T-cell (primary cell): ENCODE measurements at regions not wholly inside any gene's neighbourhood (a gene's known extent, or its start where the extent isn't known, plus 50 kb on each side); places are given as distances from the start of the nearest gene placed in this dataset.

Experiments
- ATAC-seq, 4 experiments: fragments of 200-7000 bp in 3 of 4; fragments of 150-1000 bp in 1 of 4; cut with Tn5 transposase; replicated peaks in 1 of 4; 1 replicate in 3 of 4; 2 replicates in 1 of 4; pipeline ENCODE4 v1.10.0; 2021; ENCODE audit warnings: moderate library complexity in 3 of 4, mild to moderate bottlenecking in 2 of 4, moderate number of reproducible peaks in 1 of 4
- CTCF ChIA-PET, 2 donors: fragments of 300-600 bp; sonication (Branson Sonifier 250); formaldehyde crosslinking; loops; one replicate each; lab custom pipeline; 2022; ENCODE audit warnings: antibody characterized with exemption in 2 of 2; lab: Charles Lee
- POLR2A ChIA-PET, 2 donors: fragments of 300-600 bp; sonication (Branson Sonifier 250); formaldehyde crosslinking; loops; one replicate each; lab custom pipeline; 2022; ENCODE audit warnings: antibody characterized with exemption in 2 of 2; lab: Charles Lee
- DNase-seq, 35 experiments: peaks; one replicate each; pipeline versions ENCODE4 v3.0.0 to v3.0.0-alpha.2; 2013 to 2023
- H3K27ac ChIP-seq: one replicate; pipeline ENCODE4 v1.5.1; 2013; ENCODE audit warnings: low read length
- H3K27me3 ChIP-seq, 2 experiments: replicated peaks in 1 of 2; 1 replicate in 1 of 2; 2 replicates in 1 of 2; pipeline versions ENCODE4 v1.6.1 to v1.7.0; 2013; ENCODE audit warnings: low read length in 1 of 2, mixed read lengths in 1 of 2; ENCODE audit not compliant: control insufficient read depth in 2 of 2, insufficient read depth in 2 of 2; ENCODE audit errors: extremely low read depth in 1 of 2
- H3K36me3 ChIP-seq, 2 donors: 1 replicate in 1 of 2; 2 replicates in 1 of 2; pipeline versions ENCODE4 v1.6.1 to v1.7.0; 2013; ENCODE audit warnings: low read length in 1 of 2; ENCODE audit not compliant: control insufficient read depth in 2 of 2, insufficient read depth in 1 of 2; ENCODE audit errors: extremely low read depth in 1 of 2
- H3K4me1 ChIP-seq, 2 experiments: 1 replicate in 1 of 2; 2 replicates in 1 of 2; pipeline versions ENCODE4 v1.6.1 to v1.7.0; 2013; ENCODE audit warnings: low read length in 2 of 2, mixed read lengths in 1 of 2; ENCODE audit not compliant: insufficient read depth in 2 of 2, control insufficient read depth in 1 of 2; ENCODE audit errors: extremely low read depth in 1 of 2
- H3K4me3 ChIP-seq, 2 donors: 1 replicate in 1 of 2; 2 replicates in 1 of 2; pipeline versions ENCODE4 v1.5.1 to v1.7.0; 2013; ENCODE audit warnings: mild to moderate bottlenecking in 2 of 2, low read length in 1 of 2, moderate library complexity in 1 of 2; ENCODE audit not compliant: control insufficient read depth in 1 of 2; ENCODE audit errors: extremely low read depth in 1 of 2
- H3K9me3 ChIP-seq: 2 replicates; pipeline ENCODE4 v1.7.0; 2013
- H3K27ac Mint-ChIP-seq, 2 donors: one replicate each; pipeline ENCODE4 v1.8.0; 2020 to 2021; ENCODE audit warnings: mild to moderate bottlenecking in 2 of 2, mixed read lengths in 2 of 2
- H3K27me3 Mint-ChIP-seq, 2 donors: one replicate each; pipeline ENCODE4 v1.8.0; 2021 to 2022; ENCODE audit warnings: mixed read lengths in 2 of 2
- H3K36me3 Mint-ChIP-seq: one replicate; pipeline ENCODE4 v1.8.0; 2021; ENCODE audit warnings: mixed read lengths
- H3K4me1 Mint-ChIP-seq, 3 donors: one replicate each; pipeline ENCODE4 v1.8.0; 2020 to 2022; ENCODE audit warnings: mixed read lengths in 3 of 3, mild to moderate bottlenecking in 1 of 3
- H3K4me3 Mint-ChIP-seq, 3 donors: one replicate each; pipeline ENCODE4 v1.8.0; 2020 to 2022; ENCODE audit warnings: mild to moderate bottlenecking in 3 of 3, mixed read lengths in 3 of 3, moderate library complexity in 3 of 3
- H3K9me3 Mint-ChIP-seq, 3 donors: one replicate each; pipeline ENCODE4 v1.8.0; 2020 to 2022; ENCODE audit warnings: mixed read lengths in 3 of 3
- whole genome bisulfite sequencing: methylation state at CpG from one replicate; pipeline ENCODE4 v1.1.5; 2013; ENCODE audit warnings: missing lambda C conversion rate; ENCODE audit not compliant: insufficient coverage; 5-methylcytosine and 5-hydroxymethylcytosine counted together

GRCh38 chr1:69377507-69377906 lies 190.2 kb upstream of the LRRC7 start:
- no peaks in the 10 kb centered on the region for H3K27me3 Mint-ChIP-seq

GRCh38 chr1:69388044-69388443 lies 179.7 kb upstream of the LRRC7 start:
- no peak for DNase-seq
- no peaks in the 10 kb centered on the region for H3K4me1 Mint-ChIP-seq
- H3K36me3 Mint-ChIP-seq = no peaks in the 10 kb centered on the region
- H3K27me3 Mint-ChIP-seq = no peaks in the 10 kb centered on the region
- Histone ChIP-seq H3K4me3 (no peak overlapping the region), H3K27ac (no peak overlapping the region), H3K36me3 (no peaks in the 10 kb centered on the region), H3K4me1 (no peaks in the 10 kb centered on the region), H3K27me3 (no peaks in the 10 kb centered on the region), H3K9me3 (no peaks in the 10 kb centered on the region)
- H3K4me3 Mint-ChIP-seq = no peak overlapping the region
- ChIA-PET CTCF (no interaction called here), POLR2A (no interaction called here)
- no peak overlapping the region for H3K27ac Mint-ChIP-seq
- ATAC-seq = no peak
- H3K9me3 Mint-ChIP-seq = peaks cover 17 to 26% (median 25%) of the 10 kb centered on the region in 3 donors

More at GRCh38 chr1:69377507-69377906, 190.2 kb upstream of the LRRC7 start:
- Mint-ChIP-seq H3K36me3 (no peaks in the 10 kb centered on the region), H3K4me1 (no peaks in the 10 kb centered on the region), H3K4me3 (no peak overlapping the region), H3K9me3 (peaks cover 10 to 18% (median 13%) of the 10 kb centered on the region in 3 donors), H3K27ac (no peak overlapping the region)
- no peak for ATAC-seq
- ChIA-PET CTCF (no interaction called here), POLR2A (interaction anchor here in 1 of 2 donors (0.6 kb wide), 1 partner anchor 25 kb away, joined by 3 read pairs; no protein-coding TSS in a partner anchor)
- DNase-seq = no peak
- H3K27ac ChIP-seq = no peak overlapping the region
- H3K9me3 ChIP-seq = no peaks in the 10 kb centered on the region
- no CpG with 5 or more reads among the region's 2 CpGs for WGBS
- H3K4me3 ChIP-seq = no peak overlapping the region
- H3K27me3 ChIP-seq = no peaks in the 10 kb centered on the region
- H3K36me3 ChIP-seq = no peaks in the 10 kb centered on the region
- H3K4me1 ChIP-seq = no peaks in the 10 kb centered on the region

- no peaks in the 10 kb centered on the region for H3K36me3 Mint-ChIP-seq
- H3K27ac Mint-ChIP-seq = no peak overlapping the region
- no CpG with 5 or more reads among the region's 1 CpG for WGBS
- H3K4me3 Mint-ChIP-seq = no peak overlapping the region
- H3K27me3 ChIP-seq = no peaks in the 10 kb centered on the region
- no peak overlapping the region for H3K27ac ChIP-seq
- H3K4me1 Mint-ChIP-seq = no peaks in the 10 kb centered on the region
- CTCF ChIA-PET = no interaction called here
- no peaks in the 10 kb centered on the region for H3K36me3 ChIP-seq
- no peak for ATAC-seq
- no peaks in the 10 kb centered on the region for H3K9me3 ChIP-seq
- POLR2A ChIA-PET = no interaction called here
- H3K4me3 ChIP-seq = no peak overlapping the region
- no peak for DNase-seq
- H3K4me1 ChIP-seq = no peaks in the 10 kb centered on the region
- H3K27me3 Mint-ChIP-seq = no peaks in the 10 kb centered on the region
- H3K9me3 Mint-ChIP-seq = peaks cover 6 to 12% (median 11%) of the 10 kb centered on the region in 3 donors
Observed at GRCh38 chr1:69400128-69400527, 167.6 kb upstream of the LRRC7 start.

- ATAC-seq (no peak), DNase-seq (no peak)
- Mint-ChIP-seq H3K4me1 (no peaks in the 10 kb centered on the region), H3K4me3 (no peak overlapping the region), H3K9me3 (peaks cover 8 to 12% (median 11%) of the 10 kb centered on the region in 3 donors), H3K27ac (no peak overlapping the region), H3K36me3 (no peaks in the 10 kb centered on the region), H3K27me3 (no peaks in the 10 kb centered on the region)
- 100% methylated on average over 3 of the region's 3 CpGs for WGBS
- Histone ChIP-seq H3K9me3 (no peaks in the 10 kb centered on the region), H3K27me3 (no peaks in the 10 kb centered on the region), H3K4me1 (no peaks in the 10 kb centered on the region), H3K4me3 (no peak overlapping the region), H3K36me3 (no peaks in the 10 kb centered on the region), H3K27ac (no peak overlapping the region)
- ChIA-PET POLR2A (interaction anchor here in 1 of 2 donors (0.7 kb wide), 1 partner anchor 25 kb away, joined by 3 read pairs; no protein-coding TSS in a partner anchor), CTCF (no interaction called here)
Observed at GRCh38 chr1:69401879-69402278, 165.8 kb upstream of the LRRC7 start.

- WGBS = no CpG with 5 or more reads among the region's 3 CpGs
- CTCF ChIA-PET = no interaction called here
- ATAC-seq = no peak
Observed at GRCh38 chr1:69403756-69404320, 163.9 kb upstream of the LRRC7 start.

GRCh38 chr1:69404486-69404885 lies 163.2 kb upstream of the LRRC7 start:
- no peaks in the 10 kb centered on the region for H3K27me3 Mint-ChIP-seq
- ATAC-seq (no peak), DNase-seq (no peak)
- H3K9me3 Mint-ChIP-seq = peaks cover 5 to 15% (median 13%) of the 10 kb centered on the region in 3 donors
- no peak overlapping the region for H3K4me3 ChIP-seq
- H3K27ac ChIP-seq = no peak overlapping the region
- H3K27me3 ChIP-seq = no peaks in the 10 kb centered on the region
- no CpG with 5 or more reads among the region's 1 CpG for WGBS
- no peaks in the 10 kb centered on the region for H3K36me3 Mint-ChIP-seq
- ChIA-PET CTCF (no interaction called here), POLR2A (no interaction called here)
- H3K4me3 Mint-ChIP-seq = no peak overlapping the region
- H3K4me1 ChIP-seq = no peaks in the 10 kb centered on the region
- no peaks in the 10 kb centered on the region for H3K9me3 ChIP-seq
- H3K36me3 ChIP-seq = no peaks in the 10 kb centered on the region
- H3K4me1 Mint-ChIP-seq = no peaks in the 10 kb centered on the region
- H3K27ac Mint-ChIP-seq = no peak overlapping the region

More at GRCh38 chr1:69403756-69404320, 163.9 kb upstream of the LRRC7 start:
- Histone ChIP-seq H3K4me3 (no peak overlapping the region), H3K9me3 (no peaks in the 10 kb centered on the region), H3K27ac (no peak overlapping the region), H3K36me3 (no peaks in the 10 kb centered on the region), H3K27me3 (no peaks in the 10 kb centered on the region), H3K4me1 (no peaks in the 10 kb centered on the region)
- H3K36me3 Mint-ChIP-seq = no peaks in the 10 kb centered on the region
- no peak for DNase-seq
- POLR2A ChIA-PET = no interaction called here
- H3K9me3 Mint-ChIP-seq = peaks cover 5 to 15% (median 13%) of the 10 kb centered on the region in 3 donors
- H3K4me3 Mint-ChIP-seq = no peak overlapping the region
- no peaks in the 10 kb centered on the region for H3K4me1 Mint-ChIP-seq
- H3K27me3 Mint-ChIP-seq = no peaks in the 10 kb centered on the region
- no peak overlapping the region for H3K27ac Mint-ChIP-seq

- ChIA-PET POLR2A (no interaction called here), CTCF (no interaction called here)
- ATAC-seq (no peak), DNase-seq (no peak)
- Mint-ChIP-seq H3K4me3 (no peak overlapping the region), H3K27me3 (no peaks in the 10 kb centered on the region), H3K36me3 (no peaks in the 10 kb centered on the region), H3K27ac (no peak overlapping the region), H3K4me1 (no peaks in the 10 kb centered on the region), H3K9me3 (peaks cover 5 to 15% (median 13%) of the 10 kb centered on the region in 3 donors)
- Histone ChIP-seq H3K4me1 (no peaks in the 10 kb centered on the region), H3K27me3 (no peaks in the 10 kb centered on the region), H3K9me3 (no peaks in the 10 kb centered on the region), H3K4me3 (no peak overlapping the region), H3K36me3 (no peaks in the 10 kb centered on the region), H3K27ac (no peak overlapping the region)
- no CpG with 5 or more reads among the region's 3 CpGs for WGBS
Observed at GRCh38 chr1:69406244-69406643, 161.5 kb upstream of the LRRC7 start.
